Transverse colon (tissue), 4 donors: ENCODE measurements at regions not wholly inside any gene's neighbourhood (a gene's known extent, or its start where the extent isn't known, plus 50 kb on each side); places are given as distances from the start of the nearest gene placed in this dataset.
"Not testable (repeated sequence)": the region's sequence is repeated elsewhere in the genome, so short reads cannot be mapped to it uniquely, and the experiment has no call there.

ENCODE experiments used
- DNase-seq: peaks from one replicate; pipeline ENCODE4 v3.0.0-alpha.2; 2019
- H3K27ac ChIP-seq, 4 donors: fragments of 200-600 bp; sonication (generic); 2 replicates each; pipeline ENCODE4 v1.5.1; 2016 to 2018; ENCODE audit warnings: inconsistent platforms in 4 of 4
- H3K27me3 ChIP-seq: fragments of 200-600 bp; sonication (generic); 2 replicates; pipeline ENCODE4 v1.5.1; 2017; ENCODE audit warnings: inconsistent platforms
- H3K36me3 ChIP-seq, 4 donors: fragments of 200-600 bp; sonication (generic); 2 replicates each; pipeline ENCODE4 v1.5.1; 2017 to 2019; ENCODE audit warnings: inconsistent platforms in 4 of 4
- H3K4me1 ChIP-seq, 4 donors: fragments of 200-600 bp; sonication (generic); 2 replicates each; pipeline ENCODE4 v1.5.1; 2017 to 2020; ENCODE audit warnings: inconsistent platforms in 4 of 4
- H3K4me3 ChIP-seq, 4 donors: fragments of 200-600 bp; sonication (generic); 1 replicate in 1 of 4; 2 replicates in 3 of 4; pipeline versions ENCODE4 v1.5.1 to v1.6.1; 2017 to 2019; ENCODE audit warnings: inconsistent platforms in 4 of 4
- H3K9me3 ChIP-seq, 2 donors: fragments of 200-600 bp; sonication (generic); 2 replicates each; pipeline ENCODE4 v1.5.1; 2017 to 2019; ENCODE audit warnings: inconsistent platforms in 2 of 2
- CTCF ChIP-seq, 5 experiments: fragments of 200-600 bp in 3 of 5; fragments of 450-650 bp in 2 of 5; sonication (generic) in 3 of 5; IDR thresholded peaks; 1 replicate in 2 of 5; 2 replicates in 3 of 5; pipeline ENCODE4 v1.5.1; 2016 to 2017; ENCODE audit warnings: antibody characterized with exemption in 5 of 5, inconsistent platforms in 3 of 5, mild to moderate bottlenecking in 2 of 5, moderate library complexity in 1 of 5
- EP300 ChIP-seq: sonication (generic); formaldehyde crosslinking; IDR thresholded peaks from one replicate; pipeline ENCODE4 v1.6.1; 2017; ENCODE audit warnings: antibody characterized with exemption, low read depth
- POLR2A ChIP-seq: fragments of 450-650 bp; IDR thresholded peaks from one replicate; pipeline ENCODE4 v1.6.1; 2016; ENCODE audit warnings: antibody characterized with exemption, mild to moderate bottlenecking, moderate library complexity
- POLR2AphosphoS5 ChIP-seq, 3 donors: sonication (generic); formaldehyde crosslinking; IDR thresholded peaks; one replicate each; pipeline ENCODE4 v1.6.1; 2016; ENCODE audit warnings: antibody characterized with exemption in 3 of 3
- WGBS, 2 donors: methylation state at CpG; one replicate each; pipeline ENCODE4 v1.1.5; 2018; ENCODE audit warnings: low coverage in 1 of 2; 5-methylcytosine and 5-hydroxymethylcytosine counted together
- in situ Hi-C, 4 donors: fragments of 200-750 bp; cut with MboI; loops; one replicate each; pipeline versions ENCODE4 v1.15.0 to v1.15.1; 2017; ENCODE audit warnings: low sequenced_read_pairs in 3 of 4, low pct_ligation_motif_present in 1 of 4, low pct_unique_long_range_greater_than_20kb in 1 of 4
- intact Hi-C: fragments of 100-400 bp; cut with DNase I; formaldehyde crosslinking; loops from one replicate; pipeline ENCODE4 v1.15.1; 2023; ENCODE audit warnings: low total_unique reads

- Histone ChIP-seq H3K36me3 (no peaks in the 10 kb centered on the region), H3K27me3 (no peaks in the 10 kb centered on the region), H3K4me3 (no peak overlapping the region), H3K9me3 (no peaks in the 10 kb centered on the region), H3K4me1 (no peaks in the 10 kb centered on the region), H3K27ac (no peak overlapping the region)
- no peak for DNase-seq
- TF ChIP-seq CTCF (IDR thresholded peaks at IDR 0.05) = no peak
- in situ Hi-C loops (no loop called here), intact Hi-C loops (no loop called here)
- WGBS, 2 donors = 97 to 100% methylated on average over 1 of the region's 1 CpG
Observed at GRCh38 chr7:15813448-15813847, 127.0 kb upstream of the MEOX2 start.

- H3K36me3 ChIP-seq, intact Hi-C loops, H3K4me3 ChIP-seq, in situ Hi-C loops, DNase-seq, H3K27me3 ChIP-seq, H3K27ac ChIP-seq, H3K9me3 ChIP-seq, H3K4me1 ChIP-seq: not testable (repeated sequence)
- 20 to 29% methylated on average over 1 of the region's 1 CpG for WGBS, 2 donors
Observed at GRCh38 chr7:15810383-15810782, 123.9 kb upstream of the MEOX2 start.

GRCh38 chr7:15809936-15810335 is 123.5 kb upstream of the MEOX2 start:
- intact Hi-C loops, DNase-seq, H3K9me3 ChIP-seq, in situ Hi-C loops, H3K4me3 ChIP-seq, H3K36me3 ChIP-seq, H3K27me3 ChIP-seq, H3K27ac ChIP-seq, H3K4me1 ChIP-seq: not testable (repeated sequence)
- 88% methylated on average over 1 of the region's 1 CpG; no CpG with 5 or more reads in 1 of the 2 donors for WGBS, 2 donors

- intact Hi-C loops = no loop called here
- H3K4me1 ChIP-seq = peaks cover 0 to 4% (median 0%) of the 10 kb centered on the region in 4 donors
- H3K27me3 ChIP-seq = no peaks in the 10 kb centered on the region
- 64 to 67% methylated on average over 2 of the region's 2 CpGs for WGBS, 2 donors
- no peak for DNase-seq
- in situ Hi-C loops = no loop called here
- TF ChIP-seq POLR2AphosphoS5 (IDR thresholded peaks at IDR 0.05) (no peak), EP300 (no peak), POLR2A (no peak), CTCF (IDR thresholded peaks at IDR 0.05) (no peak)
- no peaks in the 10 kb centered on the region for H3K9me3 ChIP-seq
- H3K36me3 ChIP-seq = no peaks in the 10 kb centered on the region
- H3K4me3 ChIP-seq = no peak overlapping the region
- H3K27ac ChIP-seq = no peak overlapping the region
Observed at GRCh38 chr7:15805891-15806290, 119.4 kb upstream of the MEOX2 start.

- H3K4me1 ChIP-seq = peaks cover 0 to 4% (median 0%) of the 10 kb centered on the region in 4 donors
- no peaks in the 10 kb centered on the region for H3K9me3 ChIP-seq
- no peak overlapping the region for H3K4me3 ChIP-seq
- H3K27me3 ChIP-seq = no peaks in the 10 kb centered on the region
- TF ChIP-seq POLR2A (no peak), CTCF (IDR thresholded peaks at IDR 0.05) (no peak), POLR2AphosphoS5 (IDR thresholded peaks at IDR 0.05) (no peak), EP300 (no peak)
- DNase-seq = no peak
- H3K27ac ChIP-seq = no peak overlapping the region
- WGBS, 2 donors = 64 to 80% methylated on average over 1 of the region's 1 CpG
- intact Hi-C loops (no loop called here), in situ Hi-C loops (no loop called here)
- H3K36me3 ChIP-seq = no peaks in the 10 kb centered on the region
Observed at GRCh38 chr7:15802425-15802824, 115.9 kb upstream of the MEOX2 start.
